Neutrophil (primary cell): ENCODE measurements at regions not wholly inside any gene's neighbourhood (a gene's known extent, or its start where the extent isn't known, plus 50 kb on each side); places are given as distances from the start of the nearest gene placed in this dataset.

Experiments
- H3K27ac ChIP-seq: fragments of 200-600 bp; sonication (generic); 2 replicates; pipeline ENCODE4 v1.5.1; 2016; ENCODE audit warnings: mild to moderate bottlenecking, moderate library complexity
- H3K27me3 ChIP-seq: fragments of 200-600 bp; sonication (generic); 2 replicates; pipeline ENCODE4 v1.6.0; 2016; ENCODE audit warnings: mild to moderate bottlenecking
- H3K36me3 ChIP-seq: fragments of 200-600 bp; sonication (generic); 2 replicates; pipeline ENCODE4 v1.5.1; 2017
- H3K4me1 ChIP-seq, 2 experiments: fragments of 200-600 bp in 1 of 2; sonication (generic) in 1 of 2; 1 replicate in 1 of 2; 2 replicates in 1 of 2; pipeline versions ENCODE4 v1.5.1 to v1.6.1; 2013 to 2016; ENCODE audit warnings: low read depth in 1 of 2, low read length in 1 of 2, mild to moderate bottlenecking in 1 of 2, moderate library complexity in 1 of 2; ENCODE audit not compliant: control insufficient read depth in 1 of 2, insufficient read depth in 1 of 2
- H3K4me3 ChIP-seq, 2 experiments: fragments of 200-600 bp in 1 of 2; sonication (generic) in 1 of 2; 1 replicate in 1 of 2; 2 replicates in 1 of 2; pipeline ENCODE4 v1.5.1; 2013 to 2016; ENCODE audit warnings: low read depth in 1 of 2, low read length in 1 of 2, mild to moderate bottlenecking in 1 of 2, moderate library complexity in 1 of 2
- H3K9me3 ChIP-seq: fragments of 200-600 bp; sonication (generic); 2 replicates; pipeline ENCODE4 v1.5.1; 2016
- TF ChIP-seq, protein P1 (sequence below): fragments of 200-600 bp; sonication (generic); IDR thresholded peaks from 2 replicates; pipeline ENCODE4 v1.5.1; 2016; ENCODE audit warnings: antibody characterized with exemption

GRCh38 chr15:59879506-59880265 lies 124.4 kb upstream of the FOXB1 start:
- no peaks in the 10 kb centered on the region for H3K36me3 ChIP-seq
- TF ChIP-seq, protein P1, sequence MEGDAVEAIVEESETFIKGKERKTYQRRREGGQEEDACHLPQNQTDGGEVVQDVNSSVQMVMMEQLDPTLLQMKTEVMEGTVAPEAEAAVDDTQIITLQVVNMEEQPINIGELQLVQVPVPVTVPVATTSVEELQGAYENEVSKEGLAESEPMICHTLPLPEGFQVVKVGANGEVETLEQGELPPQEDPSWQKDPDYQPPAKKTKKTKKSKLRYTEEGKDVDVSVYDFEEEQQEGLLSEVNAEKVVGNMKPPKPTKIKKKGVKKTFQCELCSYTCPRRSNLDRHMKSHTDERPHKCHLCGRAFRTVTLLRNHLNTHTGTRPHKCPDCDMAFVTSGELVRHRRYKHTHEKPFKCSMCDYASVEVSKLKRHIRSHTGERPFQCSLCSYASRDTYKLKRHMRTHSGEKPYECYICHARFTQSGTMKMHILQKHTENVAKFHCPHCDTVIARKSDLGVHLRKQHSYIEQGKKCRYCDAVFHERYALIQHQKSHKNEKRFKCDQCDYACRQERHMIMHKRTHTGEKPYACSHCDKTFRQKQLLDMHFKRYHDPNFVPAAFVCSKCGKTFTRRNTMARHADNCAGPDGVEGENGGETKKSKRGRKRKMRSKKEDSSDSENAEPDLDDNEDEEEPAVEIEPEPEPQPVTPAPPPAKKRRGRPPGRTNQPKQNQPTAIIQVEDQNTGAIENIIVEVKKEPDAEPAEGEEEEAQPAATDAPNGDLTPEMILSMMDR, result no peak

DNA sequence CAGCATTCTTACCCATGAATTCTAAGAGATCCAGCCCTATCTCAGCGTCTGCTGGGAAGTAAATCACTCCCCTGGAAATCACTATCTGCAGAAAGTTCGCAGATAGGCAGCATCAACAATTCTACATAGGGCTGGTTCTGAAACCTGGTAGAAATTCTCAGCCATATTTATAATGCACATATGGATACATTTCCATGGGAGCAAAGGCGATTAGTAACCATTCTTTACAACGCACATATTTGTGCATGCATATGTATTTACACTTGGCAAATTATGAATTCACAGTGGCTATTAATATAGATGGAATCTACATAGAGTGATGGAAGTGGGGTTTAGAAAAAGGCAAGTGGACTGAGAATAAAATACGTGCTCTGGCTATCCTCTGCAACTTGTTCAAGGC lies 128.0 kb upstream of the FOXB1 start:
- Histone ChIP-seq H3K27ac (no peak overlapping the region), H3K4me3 (no peak overlapping the region), H3K27me3 (no peaks in the 10 kb centered on the region), H3K36me3 (no peaks in the 10 kb centered on the region), H3K9me3 (no peaks in the 10 kb centered on the region), H3K4me1 (no peaks in the 10 kb centered on the region)
- TF ChIP-seq, protein P1, result no peak

More at GRCh38 chr15:59879506-59880265, 124.4 kb upstream of the FOXB1 start:
- no peak overlapping the region for H3K27ac ChIP-seq
- H3K4me1 ChIP-seq, result no peaks in the 10 kb centered on the region
- no peaks in the 10 kb centered on the region for H3K27me3 ChIP-seq
- no peak overlapping the region for H3K4me3 ChIP-seq
- H3K9me3 ChIP-seq, result no peaks in the 10 kb centered on the region

DNA sequence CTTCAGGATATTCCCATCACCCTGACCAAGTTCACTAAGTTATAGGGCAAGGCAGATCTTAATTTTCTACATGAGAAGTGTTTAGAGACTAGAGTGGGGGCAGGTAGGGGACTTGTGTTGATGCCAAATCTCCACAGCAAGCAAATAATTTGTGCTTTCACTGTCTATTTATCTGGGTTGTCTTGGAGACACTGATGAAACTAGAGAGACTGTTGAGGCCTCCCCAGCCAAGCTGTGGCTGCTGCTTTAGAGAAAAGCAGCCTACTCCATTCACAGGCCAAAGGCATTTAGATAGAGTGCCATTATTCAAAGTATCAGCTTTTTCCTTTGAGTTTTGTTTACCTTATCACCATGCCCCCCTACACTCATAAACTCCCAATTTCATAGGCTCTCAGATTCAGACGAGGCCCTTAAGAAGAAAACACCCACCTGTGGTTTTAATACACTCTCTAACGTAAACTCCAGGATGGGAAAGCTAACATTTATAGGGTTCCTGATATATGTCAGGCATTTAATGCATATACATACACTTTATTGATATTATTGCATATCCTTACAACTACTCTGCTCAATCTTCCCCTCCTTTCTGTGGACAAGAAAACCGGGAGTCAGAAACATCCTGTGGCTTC lies 130.4 kb upstream of the FOXB1 start:
- Histone ChIP-seq H3K9me3 (no peaks in the 10 kb centered on the region), H3K4me3 (no peak overlapping the region), H3K27me3 (peaks cover 7% of the 10 kb centered on the region), H3K4me1 (no peaks in the 10 kb centered on the region), H3K36me3 (no peaks in the 10 kb centered on the region), H3K27ac (no peak overlapping the region)
- TF ChIP-seq, protein P1, result no peak

DNA sequence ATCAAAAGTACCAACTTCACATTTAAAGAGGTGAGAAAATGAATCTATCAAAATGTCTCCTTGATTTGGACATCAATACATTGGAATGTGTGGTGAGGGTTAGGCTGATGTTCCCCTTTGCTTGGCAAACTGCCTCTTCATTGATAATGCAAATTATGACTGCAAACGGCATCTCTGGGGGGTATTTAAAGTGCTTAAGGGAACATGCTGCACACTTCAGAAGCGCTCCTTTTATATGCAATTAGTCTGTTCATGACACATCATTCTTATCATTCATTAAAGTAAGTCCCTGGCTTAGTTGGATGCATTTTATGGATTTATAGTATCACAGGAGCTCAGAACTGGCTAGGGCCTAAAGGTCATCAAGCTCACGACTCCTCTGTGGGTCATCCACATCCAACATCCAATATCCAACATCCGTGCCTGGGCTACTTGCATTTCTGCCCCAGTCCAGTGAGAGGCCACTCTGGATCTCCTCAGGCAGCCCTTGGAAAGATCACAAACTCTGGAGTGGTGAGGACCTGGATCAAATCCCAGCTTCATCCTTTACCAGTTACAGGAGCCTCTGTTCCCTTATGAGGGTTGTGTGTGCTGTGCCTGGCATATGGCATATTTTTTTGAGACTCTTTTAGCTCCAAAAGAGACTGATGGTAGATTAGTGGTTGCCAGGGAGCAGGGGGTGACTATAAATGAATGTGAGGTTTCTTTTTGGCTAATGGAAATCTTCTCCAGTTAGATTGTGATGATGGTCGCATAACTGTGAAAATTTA lies 136.8 kb upstream of the FOXB1 start:
- TF ChIP-seq, protein P1, result no peak
- Histone ChIP-seq H3K9me3 (no peaks in the 10 kb centered on the region), H3K4me1 (no peaks in the 10 kb centered on the region), H3K4me3 (no peak overlapping the region), H3K36me3 (no peaks in the 10 kb centered on the region), H3K27me3 (peaks cover 7% of the 10 kb centered on the region), H3K27ac (no peak overlapping the region)

DNA sequence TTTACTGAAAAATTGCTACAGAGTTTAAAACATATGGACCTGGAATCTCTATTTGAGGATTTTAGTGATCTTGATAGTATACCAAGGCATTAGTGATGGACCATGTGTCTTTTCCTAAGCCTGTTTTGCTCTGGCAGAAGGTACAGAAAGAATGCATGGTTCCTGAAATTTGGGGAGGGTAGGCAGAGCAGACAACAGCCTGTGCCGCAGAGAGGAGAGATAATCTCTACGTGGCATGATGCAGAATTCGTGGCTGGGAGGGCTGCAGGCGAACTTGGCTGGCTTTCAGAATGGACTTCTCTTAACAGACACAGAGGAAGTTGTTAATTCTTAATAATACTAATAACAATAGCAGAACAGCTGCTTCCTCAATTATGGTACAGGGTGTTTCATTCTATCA lies 137.5 kb upstream of the FOXB1 start:
- H3K4me3 ChIP-seq, result no peak overlapping the region
- peaks cover 7% of the 10 kb centered on the region for H3K27me3 ChIP-seq
- TF ChIP-seq, protein P1, result no peak
- no peak overlapping the region for H3K27ac ChIP-seq
- no peaks in the 10 kb centered on the region for H3K9me3 ChIP-seq
- H3K4me1 ChIP-seq, result no peaks in the 10 kb centered on the region
- no peaks in the 10 kb centered on the region for H3K36me3 ChIP-seq
